MCF 10A (cell line): ENCODE measurements at regions not wholly inside any gene's neighbourhood (a gene's known extent, or its start where the extent isn't known, plus 50 kb on each side); places are given as distances from the start of the nearest gene placed in this dataset.

ENCODE experiments used
- BruUV-seq: library from RNA; stranded (reverse); fragments of 400-500 nt; replicated peaks from 2 replicates; lab custom pipeline; 2021; lab: Mats Ljungman, UMichigan
- CTCF ChIA-PET: fragments of 300-600 bp; sonication (Branson Sonifier 250); formaldehyde crosslinking; extraction: SDS; loops from one replicate; lab custom pipeline; 2021; ENCODE audit warnings: antibody characterized with exemption, inconsistent platforms; lab: Yijun Ruan, JAX
- POLR2A ChIA-PET: fragments of 300-600, 350-650 bp; sonication (Branson Sonifier 250); formaldehyde crosslinking; extraction: SDS; loops from one replicate; lab custom pipeline; 2020; ENCODE audit warnings: antibody characterized with exemption, inconsistent platforms; lab: Yijun Ruan, JAX
- DNase-seq: peaks from one replicate; pipeline ENCODE4 v3.0.0-alpha.2; 2018; ENCODE audit not compliant: unreplicated experiment
- H3K27ac Mint-ChIP-seq: one replicate; pipeline ENCODE4 v1.8.0; 2022; ENCODE audit warnings: mild to moderate bottlenecking, low read depth, mixed read lengths; ENCODE audit not compliant: unreplicated experiment
- H3K27me3 Mint-ChIP-seq: one replicate; pipeline ENCODE4 v1.8.0; 2022; ENCODE audit warnings: mixed read lengths; ENCODE audit not compliant: insufficient read depth, unreplicated experiment
- H3K36me3 Mint-ChIP-seq: one replicate; pipeline ENCODE4 v1.8.0; 2022; ENCODE audit warnings: mild to moderate bottlenecking, moderate library complexity, mixed read lengths; ENCODE audit not compliant: insufficient read depth, unreplicated experiment
- H3K4me1 Mint-ChIP-seq: one replicate; pipeline ENCODE4 v1.8.0; 2022; ENCODE audit warnings: mixed read lengths; ENCODE audit not compliant: insufficient read depth, unreplicated experiment
- H3K4me3 Mint-ChIP-seq: one replicate; pipeline ENCODE4 v1.8.0; 2022; ENCODE audit warnings: mild to moderate bottlenecking, moderate library complexity, mixed read lengths; ENCODE audit not compliant: unreplicated experiment
- H3K9me3 Mint-ChIP-seq: one replicate; pipeline ENCODE4 v1.8.0; 2022; ENCODE audit warnings: mixed read lengths; ENCODE audit not compliant: unreplicated experiment
- intact Hi-C: fragments of 100-400 bp; cut with micrococcal nuclease; formaldehyde crosslinking; loops from 2 replicates; pipeline ENCODE4 v1.14.1; 2022
- TF ChIP-seq, protein P1 (sequence below): fragments of 200-600 bp; IDR thresholded peaks from one replicate; pipeline ENCODE4 v1.8.0; 2022; ENCODE audit warnings: antibody characterized with exemption, mild to moderate bottlenecking; ENCODE audit not compliant: unreplicated experiment

DNA sequence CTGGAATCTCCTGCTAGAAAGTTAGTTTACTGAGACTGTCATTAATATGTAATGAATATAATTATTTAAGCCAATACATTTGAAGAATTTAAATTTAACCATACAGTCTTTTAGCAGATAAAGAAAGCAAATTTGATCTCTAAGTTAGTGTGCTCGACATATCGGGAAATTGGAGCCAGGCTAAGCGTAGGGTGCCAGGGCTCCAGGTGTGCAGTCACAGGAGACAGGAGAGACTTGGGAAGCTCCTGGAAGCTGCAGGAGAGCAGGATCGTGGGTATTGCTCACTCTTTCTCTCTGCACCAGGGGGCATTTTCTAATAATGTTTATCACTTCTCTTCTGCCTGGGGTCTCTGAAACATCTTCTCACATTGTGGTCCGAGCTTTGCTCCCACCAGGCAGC, 342.0 kb upstream of the ANKRD30A start:
- H3K36me3 Mint-ChIP-seq: no peaks in the 10 kb centered on the region
- intact Hi-C loops: no loop called here
- no peak overlapping the region for H3K27ac Mint-ChIP-seq
- H3K4me1 Mint-ChIP-seq: no peaks in the 10 kb centered on the region
- ChIA-PET POLR2A (interaction anchor here (0.5 kb wide), 1 partner anchor 20 kb away, joined by 3 read pairs; no protein-coding TSS in a partner anchor), CTCF (interaction anchor here (0.7 kb wide), 1 partner anchor 1361 kb away, joined by 3 read pairs; no protein-coding TSS in a partner anchor)
- no peak overlapping the region for H3K4me3 Mint-ChIP-seq
- no peaks in the 10 kb centered on the region for H3K9me3 Mint-ChIP-seq
- BruUV-seq: no TSS peak
- no peak for DNase-seq
- no peaks in the 10 kb centered on the region for H3K27me3 Mint-ChIP-seq
- TF ChIP-seq, protein P1, sequence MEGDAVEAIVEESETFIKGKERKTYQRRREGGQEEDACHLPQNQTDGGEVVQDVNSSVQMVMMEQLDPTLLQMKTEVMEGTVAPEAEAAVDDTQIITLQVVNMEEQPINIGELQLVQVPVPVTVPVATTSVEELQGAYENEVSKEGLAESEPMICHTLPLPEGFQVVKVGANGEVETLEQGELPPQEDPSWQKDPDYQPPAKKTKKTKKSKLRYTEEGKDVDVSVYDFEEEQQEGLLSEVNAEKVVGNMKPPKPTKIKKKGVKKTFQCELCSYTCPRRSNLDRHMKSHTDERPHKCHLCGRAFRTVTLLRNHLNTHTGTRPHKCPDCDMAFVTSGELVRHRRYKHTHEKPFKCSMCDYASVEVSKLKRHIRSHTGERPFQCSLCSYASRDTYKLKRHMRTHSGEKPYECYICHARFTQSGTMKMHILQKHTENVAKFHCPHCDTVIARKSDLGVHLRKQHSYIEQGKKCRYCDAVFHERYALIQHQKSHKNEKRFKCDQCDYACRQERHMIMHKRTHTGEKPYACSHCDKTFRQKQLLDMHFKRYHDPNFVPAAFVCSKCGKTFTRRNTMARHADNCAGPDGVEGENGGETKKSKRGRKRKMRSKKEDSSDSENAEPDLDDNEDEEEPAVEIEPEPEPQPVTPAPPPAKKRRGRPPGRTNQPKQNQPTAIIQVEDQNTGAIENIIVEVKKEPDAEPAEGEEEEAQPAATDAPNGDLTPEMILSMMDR: no peak

DNA sequence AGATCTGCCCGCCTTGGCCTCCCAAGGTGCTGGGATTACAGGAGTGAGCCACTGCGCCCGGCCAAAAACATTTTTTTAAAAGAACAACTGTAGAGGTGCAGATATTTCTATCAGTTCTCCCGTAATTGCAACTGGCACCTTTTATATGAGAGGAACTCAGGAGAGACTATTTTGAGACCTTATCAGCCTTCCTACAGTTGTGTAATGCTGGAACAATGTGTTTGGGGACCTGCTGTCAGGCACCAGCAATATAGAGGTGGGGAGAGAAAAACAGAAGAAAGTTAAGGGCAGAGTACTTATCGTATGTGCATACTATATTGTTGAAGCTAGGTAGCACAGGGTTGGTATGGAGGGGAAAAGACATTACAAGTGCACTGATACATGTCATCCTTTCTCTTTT, 343.8 kb upstream of the ANKRD30A start:
- H3K4me1 Mint-ChIP-seq: no peaks in the 10 kb centered on the region
- H3K9me3 Mint-ChIP-seq: no peaks in the 10 kb centered on the region
- TF ChIP-seq, protein P1: no peak
- H3K27ac Mint-ChIP-seq: no peak overlapping the region
- H3K4me3 Mint-ChIP-seq: no peak overlapping the region
- ChIA-PET CTCF (interaction anchor here (0.7 to 5.2 kb wide), 3 partner anchors 56 to 1167 kb away, joined by 3 to 94 read pairs (median 3); no protein-coding TSS in a partner anchor), POLR2A (no interaction called here)
- intact Hi-C loops: no loop called here
- DNase-seq: no peak
- H3K36me3 Mint-ChIP-seq: no peaks in the 10 kb centered on the region
- H3K27me3 Mint-ChIP-seq: no peaks in the 10 kb centered on the region
- no TSS peak for BruUV-seq

DNA sequence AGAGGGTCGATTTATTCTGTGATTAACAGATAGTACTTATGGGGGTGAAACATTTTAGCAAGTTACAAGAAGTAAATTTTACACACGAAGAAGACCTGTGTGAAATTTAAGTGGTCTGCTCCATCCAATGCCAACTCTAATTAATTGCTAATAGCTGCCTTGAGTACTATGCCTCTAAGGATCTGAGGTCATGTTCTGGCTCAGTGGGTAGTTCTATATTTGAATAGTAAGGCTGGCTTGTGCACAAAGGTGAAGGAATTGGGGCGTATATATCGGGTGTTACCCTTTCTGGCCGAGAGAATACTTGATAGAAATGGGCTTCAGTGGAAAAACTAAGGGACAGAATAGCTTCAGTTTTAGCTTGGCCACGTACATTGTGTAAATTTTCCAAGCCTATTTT, 345.2 kb upstream of the ANKRD30A start:
- ChIA-PET CTCF (interaction anchor here (0.6 to 5.2 kb wide), 19 partner anchors 10 to 1667 kb away, joined by 3 to 94 read pairs (median 4); no protein-coding TSS in a partner anchor), POLR2A (interaction anchor here (0.9 to 1.3 kb wide), 4 partner anchors 137 to 1145 kb away, joined by 3 to 6 read pairs (median 4); no protein-coding TSS in a partner anchor)
- Mint-ChIP-seq H3K4me3 (no peak overlapping the region), H3K27ac (no peak overlapping the region), H3K27me3 (no peaks in the 10 kb centered on the region), H3K9me3 (no peaks in the 10 kb centered on the region), H3K36me3 (no peaks in the 10 kb centered on the region), H3K4me1 (no peaks in the 10 kb centered on the region)
- no peak for DNase-seq
- TF ChIP-seq, protein P1: no peak
- no TSS peak for BruUV-seq
- intact Hi-C loops: no loop called here

DNA sequence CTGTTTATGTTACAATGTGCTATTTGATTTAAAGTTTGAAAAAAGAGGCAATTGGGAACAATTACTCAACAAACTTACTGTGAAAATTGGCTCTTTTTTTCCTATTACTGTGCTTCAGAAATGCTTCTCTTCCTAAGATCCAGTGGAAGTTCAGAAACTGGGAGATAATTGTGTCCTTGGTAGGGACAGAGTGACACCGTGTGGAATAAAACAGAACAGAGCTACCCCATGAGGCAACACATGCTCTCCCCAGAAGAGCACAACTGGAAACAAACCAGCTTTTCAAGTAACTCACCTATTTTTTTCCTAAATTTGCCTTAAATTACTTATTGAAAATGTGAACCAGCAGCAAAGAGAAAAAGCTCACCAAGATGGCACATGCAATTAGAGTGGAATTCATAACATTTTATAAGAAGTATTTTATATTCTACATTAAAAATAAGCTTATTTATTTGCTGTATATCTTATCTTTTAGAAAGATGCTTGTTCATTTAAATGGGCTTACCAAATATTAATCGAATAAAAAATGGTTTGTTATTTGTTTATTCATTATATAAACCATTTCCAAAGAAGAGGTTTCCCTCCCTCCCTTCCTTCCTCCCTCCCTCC, 346.1 kb upstream of the ANKRD30A start:
- Mint-ChIP-seq H3K27me3 (no peaks in the 10 kb centered on the region), H3K27ac (peak overlapping the region; percentile 31), H3K4me1 (no peaks in the 10 kb centered on the region), H3K4me3 (no peak overlapping the region), H3K36me3 (no peaks in the 10 kb centered on the region), H3K9me3 (no peaks in the 10 kb centered on the region)
- no TSS peak for BruUV-seq
- intact Hi-C loops: loop anchor here (1.0 to 10.0 kb wide), 7 partner anchors 54 to 1655 kb away; partner anchors contain the start of genes CREM and FZD8
- CTCF ChIA-PET: interaction anchor here (0.6 to 5.2 kb wide), 39 partner anchors 9 to 1666 kb away, joined by 3 to 94 read pairs (median 3); no protein-coding TSS in a partner anchor
- DNase-seq: peak; percentile 62
- POLR2A ChIA-PET: interaction anchor here (0.8 to 1.3 kb wide), 8 partner anchors 10 to 1165 kb away, joined by 3 to 6 read pairs (median 4); no protein-coding TSS in a partner anchor
- TF ChIP-seq, protein P1: peak; percentile 82
